Stomach (tissue), 4 donors: ENCODE measurements at regions not wholly inside any gene's neighbourhood (a gene's known extent, or its start where the extent isn't known, plus 50 kb on each side); places are given as distances from the start of the nearest gene placed in this dataset.

Experiments used
- CTCF ChIP-seq, 7 experiments: fragments of 450-650 bp in 4 of 7; fragments of 200-600 bp in 3 of 7; sonication (generic) in 3 of 7; IDR thresholded peaks; one replicate each; pipeline ENCODE4 v1.5.1; 2016 to 2019; ENCODE audit warnings: antibody characterized with exemption in 7 of 7, control low read depth in 2 of 7, mild to moderate bottlenecking in 1 of 7
- POLR2AphosphoS5 ChIP-seq, 3 donors: sonication (generic); formaldehyde crosslinking; IDR thresholded peaks; one replicate each; pipeline ENCODE4 v1.6.1; 2016; ENCODE audit warnings: antibody characterized with exemption in 3 of 3

DNA sequence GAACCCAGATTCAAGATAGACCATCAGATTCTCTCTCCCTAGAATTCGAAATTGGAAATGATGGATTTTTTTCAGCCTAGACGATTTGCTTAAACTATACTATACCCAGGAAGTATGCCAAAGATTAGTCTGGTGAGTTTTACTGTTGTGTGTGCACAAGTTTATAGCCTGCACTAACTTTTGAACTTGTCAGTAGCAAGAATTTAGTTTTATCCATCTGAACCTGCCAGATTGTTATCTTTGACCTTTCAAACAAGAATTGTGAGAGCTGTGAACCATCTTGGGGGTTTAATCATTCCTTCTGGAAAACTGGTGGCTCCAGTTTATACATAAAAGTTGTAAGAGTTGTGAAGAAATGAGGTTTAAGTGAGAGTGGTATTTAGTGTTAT is 243.5 kb upstream of the DAAM1 start:
- TF ChIP-seq CTCF (IDR thresholded peaks at IDR 0.05) (no peak), POLR2AphosphoS5 (IDR thresholded peaks at IDR 0.05) (no peak)
